ENCODE measurements at regions not wholly inside any gene's neighbourhood (a gene's known extent, or its start where the extent isn't known, plus 50 kb on each side); places are given as distances from the start of the nearest gene placed in this dataset.
"Not testable (repeated sequence)": the region's sequence is repeated elsewhere in the genome, so short reads cannot be mapped to it uniquely, and the experiment has no call there.

DNA sequence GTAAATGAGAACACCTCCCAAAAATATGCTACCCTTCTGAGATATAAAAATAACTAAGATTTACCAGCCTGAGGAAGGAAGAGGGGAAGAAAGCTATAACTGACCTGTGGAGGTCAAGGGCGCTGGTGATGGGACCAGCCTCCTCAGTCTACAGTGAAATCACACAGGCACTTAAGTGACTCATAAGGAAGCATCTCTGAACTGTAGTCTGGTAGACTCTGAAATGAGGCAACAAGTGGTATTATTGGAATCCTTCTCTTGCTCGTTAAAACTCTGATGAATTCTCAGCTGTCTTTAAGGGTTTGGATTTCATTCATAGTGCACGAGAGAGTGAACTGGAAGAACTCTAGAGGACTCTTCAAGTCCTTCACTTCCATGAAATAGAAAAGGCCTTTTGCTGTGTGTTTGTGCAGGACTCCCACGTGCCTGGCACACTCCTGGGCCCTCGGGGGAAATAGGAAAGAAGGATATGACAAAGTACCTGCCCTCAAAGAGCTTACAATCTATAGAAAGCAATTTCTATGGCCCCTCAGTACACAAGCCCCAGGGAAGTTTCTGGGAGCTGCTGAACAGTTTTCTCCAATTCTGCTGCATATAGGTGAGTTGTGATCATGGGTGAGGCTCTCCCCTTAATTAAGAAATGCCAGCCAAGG is 231.8 kb upstream of the RREB1 start:
- TF ChIP-seq, protein P1, sequence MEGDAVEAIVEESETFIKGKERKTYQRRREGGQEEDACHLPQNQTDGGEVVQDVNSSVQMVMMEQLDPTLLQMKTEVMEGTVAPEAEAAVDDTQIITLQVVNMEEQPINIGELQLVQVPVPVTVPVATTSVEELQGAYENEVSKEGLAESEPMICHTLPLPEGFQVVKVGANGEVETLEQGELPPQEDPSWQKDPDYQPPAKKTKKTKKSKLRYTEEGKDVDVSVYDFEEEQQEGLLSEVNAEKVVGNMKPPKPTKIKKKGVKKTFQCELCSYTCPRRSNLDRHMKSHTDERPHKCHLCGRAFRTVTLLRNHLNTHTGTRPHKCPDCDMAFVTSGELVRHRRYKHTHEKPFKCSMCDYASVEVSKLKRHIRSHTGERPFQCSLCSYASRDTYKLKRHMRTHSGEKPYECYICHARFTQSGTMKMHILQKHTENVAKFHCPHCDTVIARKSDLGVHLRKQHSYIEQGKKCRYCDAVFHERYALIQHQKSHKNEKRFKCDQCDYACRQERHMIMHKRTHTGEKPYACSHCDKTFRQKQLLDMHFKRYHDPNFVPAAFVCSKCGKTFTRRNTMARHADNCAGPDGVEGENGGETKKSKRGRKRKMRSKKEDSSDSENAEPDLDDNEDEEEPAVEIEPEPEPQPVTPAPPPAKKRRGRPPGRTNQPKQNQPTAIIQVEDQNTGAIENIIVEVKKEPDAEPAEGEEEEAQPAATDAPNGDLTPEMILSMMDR (IDR thresholded peaks at IDR 0.05; ENCODE audit: unreplicated experiment), result no peak
- peak; percentile 78 for DNase-seq (ENCODE audit: unreplicated experiment)
- H3K36me3 Mint-ChIP-seq (ENCODE audit: insufficient read depth, unreplicated experiment), result no peaks in the 10 kb centered on the region
- BruUV-seq (replicated peaks), result no TSS peak
- H3K4me3 Mint-ChIP-seq (ENCODE audit: unreplicated experiment), result no peak overlapping the region
- CTCF ChIA-PET, result interaction anchor here (0.5 to 0.7 kb wide), 2 partner anchors 1005 to 1583 kb away, joined by 3 to 5 read pairs; no protein-coding TSS in a partner anchor
- peaks cover 21% of the 10 kb centered on the region for H3K4me1 Mint-ChIP-seq (ENCODE audit: insufficient read depth, unreplicated experiment)
- no peaks in the 10 kb centered on the region for H3K9me3 Mint-ChIP-seq (ENCODE audit: unreplicated experiment)
- H3K27ac Mint-ChIP-seq (ENCODE audit: low read depth, unreplicated experiment), result peak overlapping the region; percentile 70
- H3K27me3 Mint-ChIP-seq (ENCODE audit: insufficient read depth, unreplicated experiment), result no peaks in the 10 kb centered on the region
- intact Hi-C loops (cut with micrococcal nuclease), result no loop called here
- POLR2A ChIA-PET, result interaction anchor here (0.6 to 1.6 kb wide), 10 partner anchors 11 to 233 kb away, joined by 3 to 12 read pairs (median 4); no protein-coding TSS in a partner anchor

DNA sequence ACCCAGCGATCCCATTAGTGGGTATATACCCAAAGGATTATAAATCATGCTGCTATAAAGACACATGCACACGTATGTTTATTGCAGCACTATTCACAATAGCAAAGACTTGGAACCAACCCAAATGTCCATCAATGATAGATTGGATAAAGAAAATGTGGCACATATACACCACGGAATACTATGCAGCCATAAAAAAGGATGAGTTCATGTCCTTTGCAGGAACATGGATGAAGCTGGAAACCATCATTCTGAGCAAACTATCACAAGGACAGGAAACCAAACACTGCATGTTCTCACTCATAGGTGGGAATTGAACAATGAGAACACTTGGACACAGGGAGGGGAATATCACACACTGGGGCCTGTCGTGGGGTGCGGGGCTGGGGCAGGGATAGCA is 230.0 kb upstream of the RREB1 start:
- POLR2A ChIA-PET; H3K36me3 Mint-ChIP-seq (ENCODE audit: insufficient read depth, unreplicated experiment); DNase-seq (ENCODE audit: unreplicated experiment); BruUV-seq (replicated peaks); H3K27ac Mint-ChIP-seq (ENCODE audit: low read depth, unreplicated experiment); H3K4me3 Mint-ChIP-seq (ENCODE audit: unreplicated experiment); CTCF ChIA-PET; H3K9me3 Mint-ChIP-seq (ENCODE audit: unreplicated experiment); intact Hi-C loops (cut with micrococcal nuclease); H3K27me3 Mint-ChIP-seq (ENCODE audit: insufficient read depth, unreplicated experiment): not testable (repeated sequence)
- H3K4me1 Mint-ChIP-seq (ENCODE audit: insufficient read depth, unreplicated experiment), result peaks cover 21% of the 10 kb centered on the region

DNA sequence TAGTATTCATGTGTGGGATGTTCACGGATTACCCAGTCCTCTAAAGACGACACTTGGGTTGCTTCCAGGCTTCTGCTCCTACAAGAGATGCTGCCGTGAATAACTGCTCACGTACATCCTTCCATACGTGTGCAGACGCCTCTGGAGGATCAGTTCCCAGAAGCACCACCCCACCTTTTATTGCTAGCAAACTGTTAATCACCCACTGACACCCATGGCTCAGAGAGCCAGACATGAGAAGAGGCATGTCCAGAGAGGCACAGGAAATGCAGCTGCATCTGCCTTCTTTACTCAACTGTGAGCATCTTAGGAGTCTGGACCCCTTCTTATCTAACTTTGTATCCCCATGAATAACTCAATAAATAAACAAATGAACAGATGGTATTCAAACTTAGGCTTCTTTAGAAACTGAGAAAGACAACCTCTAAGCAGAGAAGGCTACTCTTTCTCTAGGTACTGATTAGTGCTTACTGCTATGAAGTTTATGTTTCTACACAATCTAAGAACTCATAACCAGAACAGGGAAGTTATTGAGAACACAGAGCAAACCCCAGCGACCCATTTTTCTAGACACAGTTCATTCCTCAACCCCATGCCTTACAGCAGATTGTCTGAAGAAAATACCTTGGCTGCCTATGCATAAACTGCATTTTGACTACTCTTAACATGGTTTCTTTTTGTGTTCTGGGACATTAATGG is 228.7 kb upstream of the RREB1 start:
- TF ChIP-seq, protein P1 (IDR thresholded peaks at IDR 0.05; ENCODE audit: unreplicated experiment), result no peak
- no peaks in the 10 kb centered on the region for H3K9me3 Mint-ChIP-seq (ENCODE audit: unreplicated experiment)
- H3K27me3 Mint-ChIP-seq (ENCODE audit: insufficient read depth, unreplicated experiment), result no peaks in the 10 kb centered on the region
- peak; percentile 75 for DNase-seq (ENCODE audit: unreplicated experiment)
- BruUV-seq (replicated peaks), result no TSS peak
- ChIA-PET CTCF (no interaction called here), POLR2A (interaction anchor here (0.7 to 1.0 kb wide), 2 partner anchors 9 to 95 kb away, joined by 3 read pairs; no protein-coding TSS in a partner anchor)
- intact Hi-C loops (cut with micrococcal nuclease), result no loop called here
- H3K36me3 Mint-ChIP-seq (ENCODE audit: insufficient read depth, unreplicated experiment), result no peaks in the 10 kb centered on the region
- peak overlapping the region; percentile 68 for H3K27ac Mint-ChIP-seq (ENCODE audit: low read depth, unreplicated experiment)
- H3K4me3 Mint-ChIP-seq (ENCODE audit: unreplicated experiment), result no peak overlapping the region
- H3K4me1 Mint-ChIP-seq (ENCODE audit: insufficient read depth, unreplicated experiment), result peaks cover 25% of the 10 kb centered on the region

DNA sequence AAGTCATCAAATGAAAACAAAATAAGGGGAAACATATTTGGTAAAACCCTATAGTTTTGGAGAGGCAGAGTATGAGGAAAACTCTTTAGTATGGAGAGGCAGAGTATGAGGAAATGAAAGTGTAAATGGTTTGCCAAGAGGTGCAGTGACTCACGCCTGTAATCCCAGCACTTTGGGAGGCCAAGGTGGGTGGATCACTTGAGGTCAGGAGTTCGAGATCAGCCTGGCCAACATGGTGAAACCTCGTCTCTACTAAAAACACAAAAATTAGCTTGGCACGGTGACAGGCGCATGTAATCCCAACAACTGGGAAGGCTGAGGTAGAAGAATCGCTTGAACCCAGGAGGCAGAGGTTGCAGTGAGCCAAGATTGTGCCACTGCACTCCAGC is 228.2 kb upstream of the RREB1 start:
- H3K27me3 Mint-ChIP-seq (ENCODE audit: insufficient read depth, unreplicated experiment); H3K4me3 Mint-ChIP-seq (ENCODE audit: unreplicated experiment); H3K36me3 Mint-ChIP-seq (ENCODE audit: insufficient read depth, unreplicated experiment); H3K9me3 Mint-ChIP-seq (ENCODE audit: unreplicated experiment); BruUV-seq (replicated peaks); intact Hi-C loops (cut with micrococcal nuclease); CTCF ChIA-PET: not testable (repeated sequence)
- peaks cover 28% of the 10 kb centered on the region for H3K4me1 Mint-ChIP-seq (ENCODE audit: insufficient read depth, unreplicated experiment)
- peak; percentile 58 for DNase-seq (ENCODE audit: unreplicated experiment)
- POLR2A ChIA-PET, result interaction anchor here (0.6 kb wide), 1 partner anchor 542 kb away, joined by 3 read pairs; no protein-coding TSS in a partner anchor
- H3K27ac Mint-ChIP-seq (ENCODE audit: low read depth, unreplicated experiment), result peak overlapping the region; percentile 68

All from MCF 10A (cell line).